CD4-positive, CD25-positive, alpha-beta regulatory T cell (primary cell): ENCODE measurements at regions not wholly inside any gene's neighbourhood (a gene's known extent, or its start where the extent isn't known, plus 50 kb on each side); places are given as distances from the start of the nearest gene placed in this dataset.

ENCODE experiments used
- ATAC-seq, 2 donors: fragments of 150-1000 bp; cut with Tn5 transposase; one replicate each; pipeline ENCODE4 v1.10.0; 2021; ENCODE audit warnings: low read depth in 2 of 2, moderate number of reproducible peaks in 2 of 2, moderate library complexity in 1 of 2
- DNase-seq, 3 donors: peaks; one replicate each; pipeline versions ENCODE4 v3.0.0 to v3.0.0-alpha.2; 2012 to 2022; ENCODE audit warnings: mixed read lengths in 1 of 3
- H3K27ac ChIP-seq: one replicate; pipeline ENCODE4 v1.7.0; 2013; ENCODE audit warnings: mild to moderate bottlenecking, low read length; ENCODE audit not compliant: insufficient read depth, poor library complexity, severe bottlenecking
- H3K27me3 ChIP-seq: one replicate; pipeline ENCODE4 v1.7.0; 2013; ENCODE audit warnings: low read length; ENCODE audit not compliant: control insufficient read depth, insufficient read depth
- H3K36me3 ChIP-seq: one replicate; pipeline ENCODE4 v1.7.0; 2013; ENCODE audit warnings: mild to moderate bottlenecking, low read length, moderate library complexity; ENCODE audit not compliant: control insufficient read depth, insufficient read depth
- H3K4me1 ChIP-seq: 2 replicates; pipeline ENCODE4 v1.7.0; 2013; ENCODE audit warnings: mild to moderate bottlenecking, low read length; ENCODE audit not compliant: insufficient read depth, control insufficient read depth, poor library complexity, severe bottlenecking
- H3K4me3 ChIP-seq: one replicate; pipeline ENCODE4 v1.7.0; 2013; ENCODE audit warnings: low read depth, mild to moderate bottlenecking, low read length, moderate library complexity
- H3K9me3 ChIP-seq, 2 experiments: 1 replicate in 1 of 2; 2 replicates in 1 of 2; pipeline ENCODE4 v1.7.0; 2013; ENCODE audit warnings: low read length in 2 of 2, mild to moderate bottlenecking in 1 of 2, moderate library complexity in 1 of 2; ENCODE audit not compliant: control insufficient read depth in 2 of 2
- H3K27ac Mint-ChIP-seq, 3 donors: one replicate each; pipeline ENCODE4 v1.8.0; 2020 to 2022; ENCODE audit warnings: mild to moderate bottlenecking in 3 of 3, mixed read lengths in 3 of 3, moderate library complexity in 2 of 3
- H3K27me3 Mint-ChIP-seq: one replicate; pipeline ENCODE4 v1.8.0; 2022; ENCODE audit warnings: mild to moderate bottlenecking, mixed read lengths
- H3K36me3 Mint-ChIP-seq: one replicate; pipeline ENCODE4 v1.8.0; 2020; ENCODE audit warnings: mixed read lengths
- H3K4me1 Mint-ChIP-seq, 4 donors: one replicate each; pipeline ENCODE4 v1.8.0; 2020 to 2022; ENCODE audit warnings: mixed read lengths in 4 of 4, mild to moderate bottlenecking in 1 of 4
- H3K4me3 Mint-ChIP-seq, 4 donors: one replicate each; pipeline ENCODE4 v1.8.0; 2020 to 2022; ENCODE audit warnings: mild to moderate bottlenecking in 4 of 4, mixed read lengths in 4 of 4, moderate library complexity in 3 of 4
- H3K9me3 Mint-ChIP-seq, 7 donors: one replicate each; pipeline ENCODE4 v1.8.0; 2020 to 2022; ENCODE audit warnings: mixed read lengths in 7 of 7, mild to moderate bottlenecking in 3 of 7, moderate library complexity in 2 of 7

DNA sequence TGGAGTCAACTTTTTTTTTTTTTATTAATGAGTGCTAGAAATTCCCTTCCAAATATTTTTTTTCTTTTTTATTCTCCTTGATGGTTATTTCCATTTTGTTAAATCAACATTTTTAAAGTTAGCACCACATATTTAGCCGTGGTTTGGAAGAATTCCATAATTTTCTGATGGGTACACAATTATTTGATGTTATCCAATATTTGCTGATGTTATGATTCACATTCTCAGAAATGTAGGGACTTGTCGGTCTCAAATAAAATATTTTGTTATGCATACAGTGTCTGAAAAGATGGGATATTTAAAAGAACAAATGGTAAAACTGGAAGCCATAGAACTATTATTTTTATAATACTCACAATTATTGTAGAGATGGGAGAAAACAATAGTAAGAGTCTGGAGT lies 911.5 kb upstream of the GBE1 start:
- no peak for ATAC-seq
- no peak overlapping the region for H3K27ac ChIP-seq
- no peaks in the 10 kb centered on the region for H3K4me1 ChIP-seq
- H3K4me3 ChIP-seq = no peak overlapping the region
- Mint-ChIP-seq H3K4me3 (no peak overlapping the region), H3K27ac (no peak overlapping the region), H3K27me3 (no peaks in the 10 kb centered on the region), H3K36me3 (no peaks in the 10 kb centered on the region), H3K4me1 (no peaks in the 10 kb centered on the region), H3K9me3 (peaks cover 5 to 11% (median 8%) of the 10 kb centered on the region in 7 donors)
- DNase-seq = no peak
- no peaks in the 10 kb centered on the region for H3K27me3 ChIP-seq
- peaks cover 0 to 4% of the 10 kb centered on the region in 2 experiments for H3K9me3 ChIP-seq
- H3K36me3 ChIP-seq = no peaks in the 10 kb centered on the region

DNA sequence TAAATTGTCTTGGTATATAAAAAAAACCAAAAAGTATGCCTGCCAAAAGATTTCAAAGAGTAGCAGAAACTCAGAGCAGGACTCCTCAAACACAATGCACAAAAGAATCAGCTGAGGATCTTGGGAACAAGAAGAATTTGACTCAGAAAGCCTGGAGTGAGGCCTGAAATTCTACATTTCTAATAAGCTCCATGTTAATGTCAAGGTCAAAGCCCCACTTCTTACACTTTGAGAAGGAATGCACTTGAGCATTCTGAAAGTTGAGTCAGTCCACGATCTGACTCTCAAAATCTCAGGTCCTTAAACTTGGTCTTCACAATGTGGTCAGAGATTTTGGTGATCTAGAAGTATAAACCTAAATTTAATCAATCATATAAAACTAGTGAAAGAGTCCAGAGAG lies 910.0 kb upstream of the GBE1 start:
- H3K4me1 Mint-ChIP-seq = no peaks in the 10 kb centered on the region
- H3K27me3 Mint-ChIP-seq = no peaks in the 10 kb centered on the region
- peaks cover 0 to 11% (median 6%) of the 10 kb centered on the region in 7 donors for H3K9me3 Mint-ChIP-seq
- no peaks in the 10 kb centered on the region for H3K36me3 Mint-ChIP-seq
- H3K27ac Mint-ChIP-seq = no peak overlapping the region
- DNase-seq (no peak), ATAC-seq (no peak)
- Histone ChIP-seq H3K4me1 (no peaks in the 10 kb centered on the region), H3K27me3 (no peaks in the 10 kb centered on the region), H3K9me3 (peaks cover 0 to 4% of the 10 kb centered on the region in 2 experiments), H3K4me3 (no peak overlapping the region), H3K36me3 (no peaks in the 10 kb centered on the region), H3K27ac (no peak overlapping the region)
- no peak overlapping the region for H3K4me3 Mint-ChIP-seq

DNA sequence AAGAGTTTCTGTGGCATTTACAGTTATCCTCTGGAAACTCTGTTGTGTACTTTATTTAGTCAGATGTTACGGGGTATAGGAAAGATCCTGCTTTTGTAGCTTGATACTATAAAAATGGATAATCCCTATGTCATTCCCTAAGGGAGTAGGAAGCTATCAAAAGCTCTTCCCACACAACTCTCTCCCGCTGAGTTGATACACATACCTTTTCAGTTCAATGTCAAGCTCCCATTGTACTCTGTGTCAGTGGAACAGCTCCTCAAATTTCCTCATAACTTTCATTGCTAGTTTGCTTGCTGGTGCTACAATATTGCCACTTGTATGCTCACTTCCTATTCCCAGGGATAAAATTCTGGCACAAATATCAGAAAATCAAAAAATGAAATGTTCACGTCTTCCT lies 893.3 kb upstream of the GBE1 start:
- Histone ChIP-seq H3K36me3 (no peaks in the 10 kb centered on the region), H3K27ac (no peak overlapping the region), H3K4me1 (no peaks in the 10 kb centered on the region), H3K27me3 (no peaks in the 10 kb centered on the region), H3K4me3 (no peak overlapping the region), H3K9me3 (peaks cover 0 to 14% of the 10 kb centered on the region in 2 experiments)
- no peak for ATAC-seq
- no peak overlapping the region for H3K4me3 Mint-ChIP-seq
- peaks cover 5 to 31% (median 11%) of the 10 kb centered on the region in 7 donors for H3K9me3 Mint-ChIP-seq
- no peaks in the 10 kb centered on the region for H3K36me3 Mint-ChIP-seq
- H3K4me1 Mint-ChIP-seq = no peaks in the 10 kb centered on the region
- H3K27me3 Mint-ChIP-seq = no peaks in the 10 kb centered on the region
- no peak for DNase-seq
- H3K27ac Mint-ChIP-seq = no peak overlapping the region

GRCh38 chr3:82643948-82644347 lies 882.5 kb upstream of the GBE1 start:
- Mint-ChIP-seq H3K27me3 (no peaks in the 10 kb centered on the region), H3K4me3 (no peak overlapping the region), H3K27ac (no peak overlapping the region), H3K36me3 (no peaks in the 10 kb centered on the region), H3K4me1 (no peaks in the 10 kb centered on the region), H3K9me3 (peaks cover 0 to 23% (median 9%) of the 10 kb centered on the region in 7 donors)
- no peaks in the 10 kb centered on the region for H3K36me3 ChIP-seq
- no peaks in the 10 kb centered on the region for H3K4me1 ChIP-seq
- H3K27me3 ChIP-seq = no peaks in the 10 kb centered on the region
- no peak overlapping the region for H3K4me3 ChIP-seq
- H3K27ac ChIP-seq = no peak overlapping the region
- peaks cover 0 to 5% of the 10 kb centered on the region in 2 experiments for H3K9me3 ChIP-seq
- DNase-seq (no peak), ATAC-seq (no peak)

- H3K36me3 ChIP-seq = no peaks in the 10 kb centered on the region
- no peaks in the 10 kb centered on the region for H3K4me1 ChIP-seq
- H3K4me3 ChIP-seq = no peak overlapping the region
- Mint-ChIP-seq H3K9me3 (peaks cover 0 to 24% (median 9%) of the 10 kb centered on the region in 7 donors), H3K27ac (no peak overlapping the region), H3K4me3 (no peak overlapping the region), H3K36me3 (no peaks in the 10 kb centered on the region), H3K4me1 (no peaks in the 10 kb centered on the region), H3K27me3 (no peaks in the 10 kb centered on the region)
- ATAC-seq (no peak), DNase-seq (no peak)
- H3K27ac ChIP-seq = no peak overlapping the region
- H3K27me3 ChIP-seq = no peaks in the 10 kb centered on the region
- peaks cover 0 to 5% of the 10 kb centered on the region in 2 experiments for H3K9me3 ChIP-seq
Observed at GRCh38 chr3:82641701-82642100, 880.3 kb upstream of the GBE1 start.

DNA sequence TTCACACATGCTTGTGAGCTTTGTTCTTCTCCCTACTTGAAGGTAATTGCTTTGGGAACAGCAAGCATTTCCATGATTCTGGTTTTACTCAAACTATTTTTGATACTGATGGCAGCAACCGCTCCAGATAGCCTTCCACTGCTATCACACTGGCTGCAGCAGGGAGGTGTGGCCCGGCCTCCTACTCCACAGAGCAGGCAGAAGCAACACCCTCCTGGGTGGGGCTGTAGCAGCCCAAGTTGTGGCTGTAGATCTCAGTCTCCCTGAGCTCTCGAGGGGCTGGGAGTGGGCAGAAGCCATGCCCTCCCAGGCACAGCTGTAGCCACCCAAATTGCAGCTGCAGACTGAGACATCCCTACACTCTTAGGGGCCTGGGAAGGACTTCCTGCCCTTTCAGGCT lies 878.8 kb upstream of the GBE1 start:
- DNase-seq = no peak
- H3K4me1 Mint-ChIP-seq = no peaks in the 10 kb centered on the region
- H3K4me3 Mint-ChIP-seq = no peak overlapping the region
- ATAC-seq = no peak
- Histone ChIP-seq H3K36me3 (no peaks in the 10 kb centered on the region), H3K9me3 (peaks cover 0 to 5% of the 10 kb centered on the region in 2 experiments), H3K4me3 (no peak overlapping the region), H3K27ac (no peak overlapping the region), H3K27me3 (no peaks in the 10 kb centered on the region), H3K4me1 (no peaks in the 10 kb centered on the region)
- no peak overlapping the region for H3K27ac Mint-ChIP-seq
- H3K27me3 Mint-ChIP-seq = no peaks in the 10 kb centered on the region
- peaks cover 0 to 15% (median 7%) of the 10 kb centered on the region in 7 donors for H3K9me3 Mint-ChIP-seq
- H3K36me3 Mint-ChIP-seq = no peaks in the 10 kb centered on the region

- H3K9me3 ChIP-seq = peaks cover 0 to 5% of the 10 kb centered on the region in 2 experiments
- Mint-ChIP-seq H3K4me1 (no peaks in the 10 kb centered on the region), H3K27me3 (no peaks in the 10 kb centered on the region), H3K27ac (no peak overlapping the region), H3K9me3 (peaks cover 0 to 13% (median 7%) of the 10 kb centered on the region in 7 donors), H3K4me3 (no peak overlapping the region), H3K36me3 (no peaks in the 10 kb centered on the region)
- no peaks in the 10 kb centered on the region for H3K4me1 ChIP-seq
- no peaks in the 10 kb centered on the region for H3K36me3 ChIP-seq
- DNase-seq = no peak
- no peak overlapping the region for H3K4me3 ChIP-seq
- ATAC-seq = no peak
- no peaks in the 10 kb centered on the region for H3K27me3 ChIP-seq
- H3K27ac ChIP-seq = no peak overlapping the region
Observed at GRCh38 chr3:82637574-82637973, 876.1 kb upstream of the GBE1 start.

- Mint-ChIP-seq H3K4me3 (no peak overlapping the region), H3K4me1 (no peaks in the 10 kb centered on the region)
Observed at GRCh38 chr3:82636177-82636576, 874.7 kb upstream of the GBE1 start.

More at GRCh38 chr3:82636177-82636576, 874.7 kb upstream of the GBE1 start:
- Mint-ChIP-seq H3K27me3 (no peaks in the 10 kb centered on the region), H3K27ac (no peak overlapping the region), H3K36me3 (no peaks in the 10 kb centered on the region), H3K9me3 (peaks cover 0 to 8% (median 4%) of the 10 kb centered on the region in 7 donors)
- ATAC-seq = no peak
- Histone ChIP-seq H3K4me3 (no peak overlapping the region), H3K9me3 (no peaks in the 10 kb centered on the region), H3K36me3 (no peaks in the 10 kb centered on the region), H3K27ac (no peak overlapping the region), H3K4me1 (no peaks in the 10 kb centered on the region), H3K27me3 (no peaks in the 10 kb centered on the region)
- no peak for DNase-seq
